Activated gamma-delta T cell treated with Interleukin-2 at 50 U/mL for 16 hours (primary cell): ENCODE measurements at regions not wholly inside any gene's neighbourhood (a gene's known extent, or its start where the extent isn't known, plus 50 kb on each side); places are given as distances from the start of the nearest gene placed in this dataset.

Experiments
- DNase-seq: peaks from one replicate; pipeline ENCODE4 v3.0.0-alpha.2; 2020

GRCh38 chr14:89022274-89022673 lies 197.8 kb downstream of the TTC8 start:
- no peak for DNase-seq

GRCh38 chr14:89024691-89025090 lies 200.2 kb downstream of the TTC8 start:
- no peak for DNase-seq

GRCh38 chr14:89025561-89026236 lies 201.2 kb downstream of the TTC8 start:
- DNase-seq: no peak

GRCh38 chr14:89027097-89027740 lies 202.8 kb downstream of the TTC8 start:
- peak; percentile 49 for DNase-seq

DNA sequence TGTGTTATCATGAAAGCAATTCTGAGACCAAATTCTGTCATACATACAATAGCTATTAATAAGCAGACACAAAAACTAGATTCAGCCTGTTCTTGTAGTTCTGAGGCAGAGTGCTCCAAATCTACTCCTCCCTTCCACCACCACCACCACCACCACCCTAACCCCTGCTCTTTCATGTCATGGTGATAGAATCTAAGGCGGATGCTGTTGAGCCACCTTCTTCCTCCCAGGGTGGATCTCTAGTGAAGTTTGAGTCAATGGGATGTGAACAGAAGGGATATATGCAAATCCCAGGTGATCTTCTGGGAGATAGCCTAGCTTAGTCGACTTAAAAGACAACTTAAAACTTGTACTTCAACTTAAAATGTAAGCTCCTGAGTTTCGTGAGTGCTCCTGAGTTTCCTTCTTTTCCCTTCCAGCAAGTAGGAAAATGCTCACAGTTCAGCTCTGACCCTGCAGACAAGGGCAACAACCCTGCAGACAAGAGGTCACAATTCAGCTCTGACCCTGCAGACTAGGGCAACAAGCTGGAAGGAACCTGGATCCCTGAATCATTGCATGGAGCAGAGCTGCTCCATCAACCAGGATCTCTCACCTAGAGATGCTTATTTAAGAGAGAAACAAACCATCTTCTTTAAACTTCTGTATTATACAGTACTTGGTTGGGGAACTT lies 204.1 kb downstream of the TTC8 start:
- DNase-seq: no peak

DNA sequence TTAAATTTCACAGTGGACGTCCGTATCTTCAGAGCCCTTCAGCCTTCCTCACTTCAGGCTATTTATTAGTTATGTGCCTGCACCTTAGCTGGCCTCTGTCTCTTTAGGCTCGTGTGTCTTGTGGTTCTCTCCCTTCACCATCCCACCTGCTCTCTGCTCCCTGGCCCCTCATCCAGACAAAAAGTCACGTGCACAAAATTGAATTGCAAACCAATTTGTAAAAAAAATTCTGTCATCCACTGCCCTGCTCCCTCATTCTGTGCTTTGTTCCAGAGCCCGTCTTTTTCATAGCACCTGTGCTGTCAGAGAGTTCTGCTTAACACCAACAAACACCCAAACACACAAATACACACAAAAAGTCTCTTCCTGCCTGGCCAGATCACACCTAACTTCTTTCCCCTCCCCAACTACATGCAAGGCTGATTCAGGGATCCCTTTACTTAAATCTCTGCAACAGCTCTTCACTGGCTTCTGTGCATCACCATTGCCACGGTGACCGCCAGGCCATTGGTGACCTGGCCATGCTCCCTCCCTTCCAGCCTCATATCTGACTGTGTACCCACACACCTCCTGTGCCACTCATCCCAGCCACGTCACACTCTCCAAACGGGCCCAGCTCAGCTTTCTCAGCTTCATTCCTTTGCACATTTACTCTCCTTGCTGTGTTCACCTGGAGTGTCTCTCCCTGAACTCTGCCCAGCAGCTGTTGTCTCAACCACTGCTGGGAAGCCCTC lies 205.7 kb downstream of the TTC8 start:
- DNase-seq: no peak

DNA sequence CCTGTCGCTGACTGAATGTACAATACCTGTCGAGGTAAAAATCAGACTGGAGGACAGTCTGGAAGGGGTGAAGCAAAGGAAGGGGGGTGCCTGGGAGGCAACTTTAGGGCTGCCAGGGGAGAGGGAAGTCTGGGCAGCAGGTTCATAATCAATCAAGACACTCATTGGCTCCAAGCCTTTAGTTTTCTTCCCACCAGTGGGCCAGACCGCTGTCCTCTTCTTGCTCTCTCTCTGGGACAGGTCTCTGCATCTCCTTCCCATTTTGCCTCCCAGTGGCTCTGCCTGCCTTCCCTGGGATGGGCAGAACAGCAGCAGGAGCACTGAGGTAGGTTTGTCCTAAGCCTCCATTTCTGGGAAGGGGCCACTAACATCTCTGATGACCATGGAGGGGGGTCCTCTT lies 206.5 kb downstream of the TTC8 start:
- no peak for DNase-seq

DNA sequence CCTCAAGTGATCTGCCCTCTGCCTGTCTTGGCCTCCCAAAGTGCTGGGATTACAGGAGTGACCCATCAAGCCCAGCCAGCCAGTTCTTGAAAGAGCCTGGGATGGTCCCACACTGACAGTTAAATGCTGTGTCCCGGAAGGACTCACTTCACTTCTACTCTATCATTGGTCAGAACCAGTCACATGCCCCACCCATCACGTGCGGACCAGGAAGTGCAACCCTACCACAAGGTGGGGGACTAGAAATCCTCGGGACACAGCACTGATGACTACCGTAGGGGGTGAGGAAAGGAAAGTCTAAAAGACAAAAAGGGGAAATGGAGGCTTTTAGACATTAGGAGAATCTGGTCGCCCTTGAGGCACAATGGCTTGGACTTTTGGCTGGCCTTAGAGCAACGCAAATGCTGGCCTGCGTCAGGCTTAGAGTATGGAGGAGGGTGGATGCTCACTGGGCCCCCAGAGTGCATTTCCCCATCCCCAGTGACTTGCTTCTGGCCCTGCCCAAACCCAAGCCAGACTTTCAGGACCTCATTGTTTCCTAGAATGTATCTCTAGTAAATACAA lies 207.7 kb downstream of the TTC8 start:
- no peak for DNase-seq

- no peak for DNase-seq
These were observed 209.3 kb downstream of the TTC8 start for GRCh38 chr14:89033756-89034155.

- no peak for DNase-seq
These were observed 211.9 kb downstream of the TTC8 start for GRCh38 chr14:89036371-89036770.

DNA sequence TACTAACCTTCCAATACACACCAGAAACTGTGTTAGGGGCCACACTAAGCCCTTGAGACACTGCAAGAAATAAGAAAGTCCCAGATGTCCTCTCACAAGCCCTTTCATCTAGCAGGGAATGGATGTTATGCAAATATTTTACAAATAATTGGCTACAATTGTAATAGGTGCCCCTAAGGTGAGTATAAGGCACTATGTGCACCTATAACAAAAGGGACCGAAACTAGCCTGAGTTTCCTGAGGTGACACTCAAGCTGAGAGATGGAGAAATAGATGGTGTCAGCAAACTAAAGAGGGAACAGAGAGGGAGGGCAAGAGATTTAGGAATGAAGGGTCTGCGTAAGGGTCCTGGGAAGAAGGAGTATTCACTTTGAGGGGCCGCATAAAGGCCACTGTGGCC lies 212.6 kb downstream of the TTC8 start:
- DNase-seq: no peak

- DNase-seq: no peak
These were observed 215.6 kb downstream of the TTC8 start for GRCh38 chr14:89040080-89040459.

GRCh38 chr14:89040460-89041256 lies 216.2 kb downstream of the TTC8 start:
- DNase-seq: peak; percentile 78

DNA sequence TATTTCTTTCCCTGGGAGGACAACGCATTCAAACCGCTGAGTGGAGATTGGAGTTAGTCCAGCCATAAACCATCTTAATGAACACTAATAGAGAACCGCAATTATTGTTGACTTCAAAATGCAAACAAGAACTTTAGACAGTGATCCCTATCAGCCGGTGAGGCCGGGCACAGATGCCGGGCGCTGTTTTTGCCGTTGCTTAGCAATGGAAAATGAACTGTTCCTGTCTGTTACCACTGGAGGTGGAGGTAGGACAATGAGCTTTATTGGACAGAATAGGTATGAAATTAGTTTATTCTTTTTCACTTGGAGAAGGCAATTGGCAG lies 216.8 kb downstream of the TTC8 start:
- no peak for DNase-seq

- no peak for DNase-seq
These were observed 217.6 kb downstream of the TTC8 start for GRCh38 chr14:89042021-89042420.

- no peak for DNase-seq
These were observed 228.9 kb downstream of the TTC8 start for GRCh38 chr14:89053303-89053702.

GRCh38 chr14:89056394-89056793 lies 231.9 kb downstream of the TTC8 start:
- DNase-seq: no peak

- no peak for DNase-seq
These were observed 234.2 kb downstream of the TTC8 start for GRCh38 chr14:89058697-89059096.

DNA sequence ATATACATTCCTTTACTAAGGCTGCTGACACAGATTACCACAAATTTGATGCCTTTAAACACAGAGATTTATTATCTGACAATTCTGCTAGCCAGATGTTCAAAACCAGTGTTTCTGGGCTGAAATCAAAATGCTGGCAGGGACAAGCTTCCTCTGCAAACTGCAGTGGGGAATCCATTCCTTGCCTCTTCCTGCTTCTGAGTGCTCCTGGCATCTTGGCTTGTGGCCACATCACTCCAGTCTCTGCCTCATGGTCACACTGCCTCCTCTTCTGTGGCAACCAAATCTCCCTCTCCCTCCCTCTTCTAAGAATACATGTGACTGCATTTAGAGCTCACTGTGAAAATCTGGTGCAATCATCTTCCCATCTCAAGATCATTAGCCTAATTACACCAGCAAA lies 235.7 kb downstream of the TTC8 start:
- DNase-seq: no peak

DNA sequence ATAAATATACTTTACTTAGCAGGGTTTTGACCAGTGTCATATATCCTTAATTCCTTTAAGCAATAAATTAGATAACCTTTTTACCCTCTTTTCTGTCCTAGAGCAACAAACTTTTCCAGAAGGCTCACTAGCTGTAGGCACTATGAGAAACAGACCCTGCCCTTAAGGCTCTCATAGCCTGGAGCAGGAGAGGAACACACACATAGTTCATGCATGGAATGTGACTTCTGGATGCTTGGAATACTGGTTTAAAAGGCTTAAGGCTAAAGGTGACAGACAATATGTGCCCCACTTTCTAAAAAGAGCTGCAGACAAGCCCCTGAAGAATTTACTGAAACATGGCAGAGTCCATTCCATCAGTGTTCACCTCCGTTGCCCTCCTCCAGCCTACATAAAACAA lies 237.2 kb downstream of the TTC8 start:
- DNase-seq: no peak

GRCh38 chr14:89065879-89066278 lies 241.4 kb downstream of the TTC8 start:
- no peak for DNase-seq

DNA sequence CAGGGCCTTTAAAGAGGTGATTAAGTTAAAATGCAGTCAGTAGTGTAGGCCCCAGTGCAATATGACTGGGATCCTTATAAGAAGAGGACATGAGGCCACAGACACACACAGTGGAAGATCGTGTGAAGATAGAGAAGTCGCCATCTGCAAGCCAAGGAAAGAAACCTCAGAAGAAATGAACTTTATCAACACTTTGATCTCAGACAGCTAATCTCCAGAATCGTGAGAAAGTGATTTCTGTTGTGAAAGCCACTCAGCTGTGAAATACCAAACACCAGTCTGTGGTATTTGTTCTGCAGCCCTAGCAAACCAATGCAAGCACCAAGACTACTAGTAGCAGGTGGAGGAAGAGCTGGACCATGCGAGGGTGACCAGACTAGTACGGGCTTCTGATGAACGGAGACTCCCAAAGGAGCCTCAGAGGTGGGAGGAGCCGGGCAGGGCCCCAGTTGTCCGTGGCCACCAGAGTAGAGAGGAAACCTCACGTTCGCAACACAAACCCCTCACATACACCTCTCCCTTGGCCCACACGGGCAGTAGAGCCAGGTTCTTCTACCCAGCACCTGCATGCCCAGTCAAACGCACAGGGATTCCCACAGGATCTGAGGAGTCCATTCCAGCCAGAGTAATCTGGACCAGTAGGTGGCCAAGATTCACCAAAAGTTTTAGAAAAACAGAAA lies 243.0 kb downstream of the TTC8 start:
- peak; percentile 6 for DNase-seq
